ENCODE measurements at regions not wholly inside any gene's neighbourhood (a gene's known extent, or its start where the extent isn't known, plus 50 kb on each side); places are given as distances from the start of the nearest gene placed in this dataset.

- TF ChIP-seq CTCF (conservative IDR thresholded peaks at IDR 0.05 in 1 of 2, IDR thresholded peaks at IDR 0.05 in 1 of 2; ENCODE audit: extremely low read depth in 1 of 2, insufficient read depth in 1 of 2, low read depth in 1 of 2, low read length in 2 of 2) (no peak), EZH2 (IDR thresholded peaks at IDR 0.05; ENCODE audit: borderline replicate concordance, low read length) (no peak)
These were observed 149.0 kb upstream of the ANK2 start for GRCh38 chr4:112900416-112900815.
